Kidney epithelial cell (primary cell): ENCODE measurements at regions not wholly inside any gene's neighbourhood (a gene's known extent, or its start where the extent isn't known, plus 50 kb on each side); places are given as distances from the start of the nearest gene placed in this dataset.

Experiments used
- DNase-seq: peaks from one replicate; pipeline ENCODE4 v3.0.0-alpha.2; 2010; ENCODE audit warnings: low read depth
- H3K27me3 ChIP-seq: 2 replicates; pipeline ENCODE4 v1.6.0; 2011; ENCODE audit warnings: low read length; ENCODE audit not compliant: control insufficient read depth, insufficient read depth
- H3K36me3 ChIP-seq: 2 replicates; pipeline ENCODE4 v1.5.1; 2011; ENCODE audit warnings: low read length; ENCODE audit not compliant: control insufficient read depth, insufficient read depth
- H3K4me3 ChIP-seq: 2 replicates; pipeline ENCODE4 v1.5.1; 2011; ENCODE audit warnings: low read depth, mild to moderate bottlenecking, control low read depth, low read length
- TF ChIP-seq, protein P1 (sequence below): IDR thresholded peaks from 2 replicates; pipeline ENCODE4 v1.5.1; 2011; ENCODE audit warnings: mild to moderate bottlenecking, moderate library complexity, low read length, control low read depth, inconsistent platforms; ENCODE audit not compliant: insufficient read depth, poor library complexity, severe bottlenecking

DNA sequence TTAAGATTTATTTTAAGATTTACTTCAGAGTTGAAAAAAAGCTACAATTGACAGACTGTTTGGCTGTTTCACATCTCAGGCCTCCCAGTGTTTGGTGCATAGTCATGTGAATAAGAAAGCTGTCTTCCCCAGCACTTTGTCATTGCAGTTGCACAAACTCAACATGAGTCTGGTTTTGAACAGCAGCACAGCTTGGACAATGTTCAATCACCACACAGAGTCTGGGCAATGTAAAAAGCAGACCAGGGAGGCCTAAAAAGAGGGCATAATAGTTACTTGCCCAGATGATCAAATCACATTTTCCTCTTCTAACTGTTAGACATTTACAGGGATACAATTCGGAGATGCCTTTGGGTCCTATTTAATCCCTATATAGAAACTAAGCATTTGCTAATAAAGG is 1055.0 kb downstream of the RPA4 start:
- Histone ChIP-seq H3K4me3 (no peak overlapping the region), H3K36me3 (no peaks in the 10 kb centered on the region), H3K27me3 (no peaks in the 10 kb centered on the region)
- TF ChIP-seq, protein P1, sequence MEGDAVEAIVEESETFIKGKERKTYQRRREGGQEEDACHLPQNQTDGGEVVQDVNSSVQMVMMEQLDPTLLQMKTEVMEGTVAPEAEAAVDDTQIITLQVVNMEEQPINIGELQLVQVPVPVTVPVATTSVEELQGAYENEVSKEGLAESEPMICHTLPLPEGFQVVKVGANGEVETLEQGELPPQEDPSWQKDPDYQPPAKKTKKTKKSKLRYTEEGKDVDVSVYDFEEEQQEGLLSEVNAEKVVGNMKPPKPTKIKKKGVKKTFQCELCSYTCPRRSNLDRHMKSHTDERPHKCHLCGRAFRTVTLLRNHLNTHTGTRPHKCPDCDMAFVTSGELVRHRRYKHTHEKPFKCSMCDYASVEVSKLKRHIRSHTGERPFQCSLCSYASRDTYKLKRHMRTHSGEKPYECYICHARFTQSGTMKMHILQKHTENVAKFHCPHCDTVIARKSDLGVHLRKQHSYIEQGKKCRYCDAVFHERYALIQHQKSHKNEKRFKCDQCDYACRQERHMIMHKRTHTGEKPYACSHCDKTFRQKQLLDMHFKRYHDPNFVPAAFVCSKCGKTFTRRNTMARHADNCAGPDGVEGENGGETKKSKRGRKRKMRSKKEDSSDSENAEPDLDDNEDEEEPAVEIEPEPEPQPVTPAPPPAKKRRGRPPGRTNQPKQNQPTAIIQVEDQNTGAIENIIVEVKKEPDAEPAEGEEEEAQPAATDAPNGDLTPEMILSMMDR, result no peak
- no peak for DNase-seq

DNA sequence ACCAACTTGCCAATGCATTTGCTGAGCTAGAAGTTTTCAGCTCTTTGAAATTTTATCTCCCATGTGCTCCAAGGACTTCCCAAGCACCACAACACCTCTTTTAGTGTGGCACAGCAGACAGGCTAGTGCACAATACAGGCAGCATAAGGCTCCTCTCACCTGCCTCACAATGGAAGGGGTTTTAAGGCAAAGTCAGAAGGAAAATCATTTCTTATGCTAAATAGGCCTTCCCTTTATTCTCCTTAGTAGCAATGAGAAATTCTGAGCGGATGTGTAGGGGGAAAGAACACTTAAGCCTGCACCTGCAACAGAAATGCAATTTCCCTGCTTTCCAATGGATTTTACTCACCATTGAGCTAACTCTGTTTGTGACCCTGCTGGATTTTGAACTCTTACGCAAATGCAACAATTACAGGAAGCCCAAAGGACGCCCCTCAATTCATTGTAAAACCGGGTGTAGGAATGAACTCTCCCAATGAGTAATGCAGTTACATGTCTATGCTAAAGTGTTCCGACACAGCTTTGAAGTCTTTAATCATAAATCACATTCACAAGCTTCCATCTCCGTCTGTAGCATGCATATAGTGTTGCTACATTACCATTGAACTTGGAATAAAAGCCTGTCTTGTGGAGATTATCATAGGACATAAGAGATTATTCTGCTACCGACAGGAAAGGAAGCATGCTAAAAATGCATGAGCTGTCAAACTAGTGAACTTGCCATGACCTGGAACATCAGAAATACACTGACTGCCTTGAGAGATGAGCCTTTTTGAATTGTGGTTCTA is 1084.9 kb downstream of the RPA4 start:
- DNase-seq, result no peak
- Histone ChIP-seq H3K36me3 (no peaks in the 10 kb centered on the region), H3K27me3 (no peaks in the 10 kb centered on the region), H3K4me3 (no peak overlapping the region)
- TF ChIP-seq, protein P1, result no peak

DNA sequence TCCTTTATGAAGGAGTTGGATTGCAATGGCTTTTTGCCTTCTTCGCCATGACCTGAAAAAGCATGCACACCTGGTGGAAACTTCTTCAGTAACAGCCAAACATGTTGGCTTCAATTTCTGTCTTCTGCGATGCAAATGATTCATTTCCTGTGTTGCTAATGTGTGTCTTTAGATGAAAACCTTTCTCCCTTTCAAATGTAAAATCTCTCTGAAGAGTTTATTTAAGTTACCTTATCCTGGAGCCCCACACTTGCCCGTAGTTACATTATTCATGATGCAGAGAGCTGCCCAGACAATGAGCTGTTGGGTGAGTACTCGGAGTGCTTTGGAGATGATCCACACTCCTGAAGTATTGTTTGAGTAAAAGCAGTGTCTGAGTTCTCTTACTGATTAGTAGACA is 1100.9 kb downstream of the RPA4 start:
- H3K36me3 ChIP-seq, result no peaks in the 10 kb centered on the region
- H3K27me3 ChIP-seq, result no peaks in the 10 kb centered on the region
- DNase-seq, result no peak
- no peak overlapping the region for H3K4me3 ChIP-seq
- TF ChIP-seq, protein P1, result no peak

DNA sequence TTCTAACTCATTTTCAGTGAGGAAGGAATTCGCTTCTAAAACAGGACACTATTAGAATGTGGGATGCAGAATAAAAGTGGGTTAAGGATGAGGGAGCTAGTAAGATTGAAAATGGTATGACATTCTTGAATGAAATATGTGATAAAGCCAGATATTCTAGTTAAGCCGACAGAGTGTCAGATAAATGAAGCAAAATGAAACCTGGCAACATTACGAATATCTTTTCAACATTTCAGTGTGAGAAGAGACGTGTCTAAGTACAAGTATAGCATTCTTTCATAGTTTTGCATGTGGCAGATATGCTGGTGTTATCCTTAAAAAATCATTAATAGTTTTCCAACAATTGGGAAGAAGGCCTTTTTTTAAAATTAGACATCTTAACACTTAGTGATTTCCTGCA is 1101.4 kb downstream of the RPA4 start:
- TF ChIP-seq, protein P1, result no peak
- H3K27me3 ChIP-seq, result no peaks in the 10 kb centered on the region
- H3K4me3 ChIP-seq, result no peak overlapping the region
- no peaks in the 10 kb centered on the region for H3K36me3 ChIP-seq
- DNase-seq, result no peak

DNA sequence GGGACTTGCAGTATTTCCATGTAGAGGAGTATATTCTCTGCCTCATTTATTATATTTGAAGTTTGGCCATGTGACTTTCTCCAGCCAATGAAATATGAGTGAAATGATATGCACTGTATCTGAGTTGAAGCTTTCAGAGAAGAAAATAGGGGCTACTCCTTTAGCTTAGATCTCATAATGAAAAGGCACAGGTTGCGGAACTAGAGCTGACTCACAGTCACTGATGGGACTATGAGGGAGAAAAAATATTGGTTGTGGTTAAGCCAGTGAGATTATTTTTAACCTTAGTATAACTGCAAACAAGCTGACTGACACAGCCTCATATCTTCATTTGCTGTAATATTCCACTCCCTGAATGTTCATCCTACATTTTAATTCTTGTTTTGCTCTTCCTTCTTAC is 1104.3 kb downstream of the RPA4 start:
- TF ChIP-seq, protein P1, result no peak
- Histone ChIP-seq H3K36me3 (no peaks in the 10 kb centered on the region), H3K27me3 (no peaks in the 10 kb centered on the region), H3K4me3 (no peak overlapping the region)
- no peak for DNase-seq

DNA sequence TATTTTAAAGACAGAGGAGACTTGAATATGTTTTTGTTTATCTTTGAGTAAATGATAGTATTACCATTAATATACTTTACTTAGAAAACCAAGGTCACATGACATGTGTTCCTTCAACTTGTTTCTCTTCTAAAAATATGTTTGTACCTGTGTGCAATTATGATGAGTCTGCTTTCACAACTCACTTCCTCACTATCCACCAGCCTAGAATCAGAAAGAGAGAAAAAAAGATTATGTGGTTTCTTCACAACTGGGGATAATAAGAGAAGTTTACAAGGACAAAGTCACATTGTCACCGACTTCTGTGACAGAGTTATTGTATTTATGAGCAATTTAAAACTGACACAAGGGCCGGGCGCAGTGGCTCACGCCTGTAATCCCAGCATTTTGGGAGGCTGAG is 1112.1 kb downstream of the RPA4 start:
- DNase-seq, result no peak
- TF ChIP-seq, protein P1, result no peak
- H3K27me3 ChIP-seq, result no peaks in the 10 kb centered on the region
- no peak overlapping the region for H3K4me3 ChIP-seq
- H3K36me3 ChIP-seq, result no peaks in the 10 kb centered on the region
